ENCODE measurements at regions not wholly inside any gene's neighbourhood (a gene's known extent, or its start where the extent isn't known, plus 50 kb on each side); places are given as distances from the start of the nearest gene placed in this dataset.
A peak's percentile ranks its signal among the peaks of the same experiment; 100 is the strongest.

- Histone ChIP-seq H3K27ac (ENCODE audit: insufficient read depth, low read length) (no peak overlapping the region), H3K23ac (ENCODE audit: low read depth, low read length) (no peak overlapping the region), H4K5ac (ENCODE audit: low read depth, low read length) (no peak overlapping the region), H3K9ac (ENCODE audit: low read depth, low read length) (no peak overlapping the region), H3K56ac (ENCODE audit: extremely low read depth, insufficient read depth, low read length) (no peak overlapping the region), H3K27me3 (ENCODE audit: control insufficient read depth, insufficient read depth, low read length) (peaks cover 9% of the 10 kb centered on the region), H2AK5ac (ENCODE audit: low read depth, low read length) (no peak overlapping the region), H4K8ac (ENCODE audit: low read depth in 2 of 2, low read length in 2 of 2) (no peak overlapping the region), H2BK15ac (ENCODE audit: low read depth, low read length) (no peak overlapping the region), H3K4me1 (ENCODE audit: control insufficient read depth, insufficient read depth, low read length) (no peaks in the 10 kb centered on the region; the same call in 1 of the 2 replicates), H3K36me3 (ENCODE audit: control insufficient read depth, insufficient read depth, low read length) (no peaks in the 10 kb centered on the region), H3K9me1 (ENCODE audit: insufficient read depth, low read length) (no peaks in the 10 kb centered on the region), H3K4ac (ENCODE audit: low read depth, low read length) (no peak overlapping the region), H3K79me1 (ENCODE audit: low read depth in 1 of 2, low read length in 2 of 2) (no peaks in the 10 kb centered on the region), H3K4me3 (ENCODE audit: insufficient read depth, low read depth, low read length) (no peak overlapping the region), H4K20me1 (ENCODE audit: insufficient read depth, low read length) (no peaks in the 10 kb centered on the region), H2BK5ac (ENCODE audit: low read depth, low read length, poor library complexity, severe bottlenecking) (no peak overlapping the region), H3K18ac (ENCODE audit: low read depth, low read length) (no peak overlapping the region), H2BK20ac (ENCODE audit: low read depth, low read length) (no peak overlapping the region), H3K14ac (replicated peaks; ENCODE audit: low read depth, low read length) (no peak overlapping the region), H4K91ac (ENCODE audit: insufficient read depth, low read depth, low read length) (no peak overlapping the region), H3K4me2 (ENCODE audit: low read depth, low read length) (no peak overlapping the region), H3K9me3 (ENCODE audit: control insufficient read depth, insufficient read depth, low read length) (no peaks in the 10 kb centered on the region), H2BK120ac (ENCODE audit: low read depth, low read length) (no peak overlapping the region), H2AFZ (replicated peaks; ENCODE audit: low read length, poor library complexity) (no peak overlapping the region), H2AK9ac (replicated peaks; ENCODE audit: low read depth, low read length, poor library complexity) (no peak overlapping the region)
- no TSS peak for BruUV-seq (replicated peaks)
- DNase-seq (peak; percentile 33), ATAC-seq (ENCODE audit: low read depth) (peak; percentile 44; the same call in 1 of the 2 replicates)
- no peak for TF ChIP-seq CTCF (conservative IDR thresholded peaks at IDR 0.05; ENCODE audit: low read depth, low read length)
- no peak for TF ChIP-seq POLR2A (IDR thresholded peaks at IDR 0.05; ENCODE audit: low read depth, low read length)
- TF ChIP-seq CEBPB (IDR thresholded peaks at IDR 0.05; ENCODE audit: low read depth, low read length), result no peak
- TF ChIP-seq RCOR1 (IDR thresholded peaks at IDR 0.05; ENCODE audit: insufficient replicate concordance, low read length), result no peak
- no peak for TF ChIP-seq BHLHE40 (IDR thresholded peaks at IDR 0.05; ENCODE audit: low read depth, low read length)
- no peak for TF ChIP-seq MXI1 (IDR thresholded peaks at IDR 0.05; ENCODE audit: borderline replicate concordance, low read depth, low read length)
- no peak for TF ChIP-seq SMC3 (IDR thresholded peaks at IDR 0.05; ENCODE audit: low read depth, low read length)
- no peak for TF ChIP-seq USF2 (IDR thresholded peaks at IDR 0.05; ENCODE audit: low read depth, low read length)
- TF ChIP-seq ELK1 (IDR thresholded peaks at IDR 0.05; ENCODE audit: borderline replicate concordance, low read depth, low read length), result no peak
- TF ChIP-seq NFE2L2 (IDR thresholded peaks at IDR 0.05; ENCODE audit: low read depth, low read length), result no peak
- no peak for TF ChIP-seq CHD1 (IDR thresholded peaks at IDR 0.05; ENCODE audit: low read depth, low read length)
- TF ChIP-seq RFX5 (IDR thresholded peaks at IDR 0.05; ENCODE audit: low read depth, low read length), result no peak
- in situ Hi-C loops (cut with MboI; ENCODE audit: low sequenced_read_pairs) (no loop called here), intact Hi-C loops (cut with micrococcal nuclease) (no loop called here), dilution Hi-C loops (cut with HindIII; ENCODE audit: low sequenced_read_pairs, unreplicated experiment) (no loop called here)
- POLR2A ChIA-PET (ENCODE audit: unreplicated experiment), result no interaction called here
- no CpG with 5 or more reads among the region's 3 CpGs for WGBS, 2 experiments (ENCODE audit: extremely low coverage in 2 of 2, insufficient read length in 1 of 2)
- CTCF ChIA-PET, result no interaction called here
These were observed 626.6 kb downstream of the MID1IP1 start for GRCh38 chrX:39427906-39428305.

Measured in IMR-90 (cell line).